H1 (cell line): ENCODE measurements at regions not wholly inside any gene's neighbourhood (a gene's known extent, or its start where the extent isn't known, plus 50 kb on each side); places are given as distances from the start of the nearest gene placed in this dataset.

Experiments
- FOSL1 ChIP-seq: IDR thresholded peaks from 2 replicates; pipeline ENCODE4 v1.6.1; 2011; ENCODE audit warnings: mild to moderate bottlenecking, low read depth, low read length, moderate library complexity; ENCODE audit not compliant: insufficient read depth
- TAF1 ChIP-seq: IDR thresholded peaks from 2 replicates; pipeline ENCODE4 v1.6.1; 2011; ENCODE audit warnings: mild to moderate bottlenecking, low read depth, low read length
- TCF12 ChIP-seq: IDR thresholded peaks from 2 replicates; pipeline ENCODE4 v1.6.1; 2011; ENCODE audit warnings: low read depth, mild to moderate bottlenecking, low read length

DNA sequence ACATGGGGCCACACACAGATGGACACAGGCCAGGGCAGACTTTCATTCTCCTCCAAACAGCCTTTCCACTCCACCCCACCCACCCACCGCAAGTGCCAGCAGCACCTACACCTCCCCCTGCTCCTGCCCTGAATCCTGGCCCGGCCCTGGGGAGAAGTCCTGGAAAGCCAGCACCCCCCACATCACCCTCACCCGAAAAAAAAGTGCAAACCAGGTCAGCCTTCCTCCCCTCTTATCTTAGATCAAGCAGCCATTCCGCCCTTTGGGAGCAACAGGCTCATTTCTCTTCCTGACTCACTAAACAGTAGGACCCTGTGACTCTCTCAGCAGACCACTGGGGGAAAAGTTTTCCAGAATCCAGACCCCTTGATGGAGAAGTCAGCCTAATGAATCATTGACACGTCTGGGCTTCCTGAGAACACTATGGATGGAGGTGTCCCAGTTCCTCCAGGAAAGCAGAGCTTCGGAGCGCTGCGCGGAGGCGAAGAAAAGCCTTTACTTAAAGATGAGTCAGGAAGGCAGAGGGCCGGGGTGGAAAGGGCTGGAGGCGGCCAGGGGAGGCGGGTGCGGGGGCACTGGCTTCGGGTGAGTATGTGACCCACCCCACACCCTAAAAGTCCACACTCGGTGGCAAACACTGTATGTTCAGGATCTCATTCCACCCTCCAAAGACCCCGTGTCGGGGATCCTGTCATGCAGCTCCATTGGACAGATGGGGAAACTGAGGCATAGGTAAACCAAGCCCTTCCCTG is 588.7 kb downstream of the MATN1 start (continued):
- TF ChIP-seq FOSL1 (no peak), TCF12 (no peak), TAF1 (no peak)
